Pancreas (tissue), 10 donors: ENCODE measurements at regions not wholly inside any gene's neighbourhood (a gene's known extent, or its start where the extent isn't known, plus 50 kb on each side); places are given as distances from the start of the nearest gene placed in this dataset.

Experiments used
- ATAC-seq, 4 donors: fragments of 200-7000 bp; cut with Tn5 transposase; one replicate each; pipeline versions ENCODE4 v1.8.0 to v1.9.1; 2020; ENCODE audit warnings: mild to moderate bottlenecking in 4 of 4, moderate library complexity in 4 of 4
- DNase-seq, 6 donors: peaks; one replicate each; pipeline ENCODE4 v3.0.0-alpha.2; 2020
- FAIRE-seq: peaks from 2 replicates; lab custom pipeline; 2012; peaks lifted over from hg19 to GRCh38; lab: Jason Lieb, UNC
- H3K27ac ChIP-seq, 4 donors: fragments of 200-600 bp; sonication (generic); 1 replicate in 3 of 4; 2 replicates in 1 of 4; pipeline versions ENCODE4 v1.5.0 to v1.8.0; 2020
- H3K27me3 ChIP-seq, 4 donors: fragments of 200-600 bp; one replicate each; pipeline ENCODE4 v1.8.0; 2021
- H3K36me3 ChIP-seq, 3 donors: fragments of 200-600 bp; sonication (generic) in 1 of 3; one replicate each; pipeline versions ENCODE4 v1.5.0 to v1.8.0; 2020 to 2021
- H3K4me1 ChIP-seq, 3 donors: fragments of 200-600 bp; one replicate each; pipeline ENCODE4 v1.8.0; 2021
- H3K4me3 ChIP-seq, 4 donors: fragments of 200-600 bp; sonication (generic) in 2 of 4; one replicate each; pipeline versions ENCODE4 v1.5.0 to v1.8.0; 2020 to 2021
- H3K9me3 ChIP-seq, 4 donors: fragments of 200-600 bp; one replicate each; pipeline ENCODE4 v1.8.0; 2021
- WGBS, 2 donors: extraction: QIAGEN DNeasy Blood & Tissue Kit; methylation state at CpG; one replicate each; pipeline ENCODE4 v1.1.7; 2013; 5-methylcytosine and 5-hydroxymethylcytosine counted together
- intact Hi-C, 3 donors: fragments of 100-400 bp; cut with DNase I; formaldehyde crosslinking; loops; one replicate each; pipeline versions ENCODE4 v1.11.1 to v1.14.2; 2022
- TF ChIP-seq, protein P1 (sequence below), 4 donors: fragments of 200-600 bp; sonication (generic) in 3 of 4; IDR thresholded peaks; one replicate each; pipeline versions ENCODE4 v1.5.0 to v1.8.0; 2021; ENCODE audit warnings: antibody characterized with exemption in 4 of 4
- donor health status: healthy with polysubstance abuse.
- donor health status: DM: no; HTN: no; CAD: no; lungs with moderate emphysema.
- donor health status: DM: no; HTN: no; CAD: no.
- donor health status: control.
- donor health status: control.
- donor health status: Bipolar disorder and iron deficiency.
- donor health status: DM: yes; HTN: yes; CAD: no.
- donor health status: DM: no; HTN: no; CAD: no.
- donor health status: DM: no; HTN: no; CAD: no.
- donor health status: DM: yes; HTN: yes; CAD: no.

GRCh38 chr15:46304321-46304720 lies 669.5 kb downstream of the SQOR start:
- H3K27ac ChIP-seq: no peak overlapping the region
- no peak for DNase-seq
- no peaks in the 10 kb centered on the region for H3K27me3 ChIP-seq
- no peaks in the 10 kb centered on the region for H3K4me1 ChIP-seq
- FAIRE-seq: no peak
- H3K9me3 ChIP-seq: no peaks in the 10 kb centered on the region
- TF ChIP-seq, protein P1, sequence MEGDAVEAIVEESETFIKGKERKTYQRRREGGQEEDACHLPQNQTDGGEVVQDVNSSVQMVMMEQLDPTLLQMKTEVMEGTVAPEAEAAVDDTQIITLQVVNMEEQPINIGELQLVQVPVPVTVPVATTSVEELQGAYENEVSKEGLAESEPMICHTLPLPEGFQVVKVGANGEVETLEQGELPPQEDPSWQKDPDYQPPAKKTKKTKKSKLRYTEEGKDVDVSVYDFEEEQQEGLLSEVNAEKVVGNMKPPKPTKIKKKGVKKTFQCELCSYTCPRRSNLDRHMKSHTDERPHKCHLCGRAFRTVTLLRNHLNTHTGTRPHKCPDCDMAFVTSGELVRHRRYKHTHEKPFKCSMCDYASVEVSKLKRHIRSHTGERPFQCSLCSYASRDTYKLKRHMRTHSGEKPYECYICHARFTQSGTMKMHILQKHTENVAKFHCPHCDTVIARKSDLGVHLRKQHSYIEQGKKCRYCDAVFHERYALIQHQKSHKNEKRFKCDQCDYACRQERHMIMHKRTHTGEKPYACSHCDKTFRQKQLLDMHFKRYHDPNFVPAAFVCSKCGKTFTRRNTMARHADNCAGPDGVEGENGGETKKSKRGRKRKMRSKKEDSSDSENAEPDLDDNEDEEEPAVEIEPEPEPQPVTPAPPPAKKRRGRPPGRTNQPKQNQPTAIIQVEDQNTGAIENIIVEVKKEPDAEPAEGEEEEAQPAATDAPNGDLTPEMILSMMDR (IDR thresholded peaks at IDR 0.05): no peak
- no peak overlapping the region for H3K4me3 ChIP-seq
- WGBS, 2 donors: 85% methylated on average over 4 of the region's 4 CpGs
- intact Hi-C loops: no loop called here
- ATAC-seq: no peak
- no peaks in the 10 kb centered on the region for H3K36me3 ChIP-seq

DNA sequence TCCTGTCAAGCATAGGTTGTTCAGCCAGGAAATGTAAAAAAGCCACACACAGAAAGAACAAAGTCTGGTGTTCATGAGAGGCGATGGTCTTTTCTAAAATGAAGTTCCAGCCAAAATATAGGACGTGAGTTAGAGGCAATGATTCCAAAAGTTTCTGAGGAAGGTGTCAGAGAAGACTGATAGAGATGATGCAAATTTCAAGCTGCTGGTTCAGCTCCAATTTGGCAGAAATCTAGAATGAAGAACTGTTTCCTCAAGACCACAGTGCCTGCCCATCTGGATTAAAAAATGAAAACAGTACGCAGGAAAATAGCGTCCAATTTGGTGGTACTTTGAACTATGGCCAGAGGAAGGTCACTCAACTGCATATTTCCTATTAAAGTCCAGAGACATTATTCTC lies 672.9 kb downstream of the SQOR start:
- no peak for FAIRE-seq
- no peak overlapping the region for H3K4me3 ChIP-seq
- H3K27ac ChIP-seq: no peak overlapping the region
- H3K4me1 ChIP-seq: no peaks in the 10 kb centered on the region
- intact Hi-C loops: no loop called here
- no peak for ATAC-seq
- no peaks in the 10 kb centered on the region for H3K9me3 ChIP-seq
- TF ChIP-seq, protein P1 (IDR thresholded peaks at IDR 0.05): no peak
- 60 to 62% methylated on average over 4 of the region's 4 CpGs for WGBS, 2 donors
- H3K27me3 ChIP-seq: no peaks in the 10 kb centered on the region
- no peak for DNase-seq
- H3K36me3 ChIP-seq: no peaks in the 10 kb centered on the region

DNA sequence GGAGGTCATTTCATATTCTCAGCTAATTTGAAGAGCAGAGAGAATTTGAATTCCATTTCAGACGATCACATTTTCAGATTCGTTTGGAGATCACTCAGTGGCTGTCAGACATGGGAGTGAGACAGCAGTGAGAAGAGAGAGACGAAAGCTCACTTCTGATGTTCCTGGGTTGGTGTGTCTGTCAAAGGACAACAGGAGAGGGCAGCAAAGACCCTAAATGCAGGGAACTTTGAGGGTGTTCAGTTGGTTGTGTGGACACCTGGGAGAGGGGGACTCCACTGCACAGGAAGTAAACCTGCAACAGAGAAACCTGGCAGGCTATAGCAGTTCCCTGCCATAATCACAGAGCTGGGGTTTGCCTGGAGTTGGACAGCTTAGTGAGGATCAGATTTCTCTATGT lies 675.1 kb downstream of the SQOR start:
- FAIRE-seq (no peak), DNase-seq (no peak), ATAC-seq (no peak)
- no peaks in the 10 kb centered on the region for H3K36me3 ChIP-seq
- no peak overlapping the region for H3K4me3 ChIP-seq
- TF ChIP-seq, protein P1 (IDR thresholded peaks at IDR 0.05): no peak
- no peaks in the 10 kb centered on the region for H3K9me3 ChIP-seq
- H3K27ac ChIP-seq: no peak overlapping the region
- WGBS, 2 donors: 60 to 66% methylated on average over 3 of the region's 3 CpGs
- H3K27me3 ChIP-seq: no peaks in the 10 kb centered on the region
- peaks cover 0 to under 1% (median 0%) of the 10 kb centered on the region in 3 donors for H3K4me1 ChIP-seq
- intact Hi-C loops: no loop called here

DNA sequence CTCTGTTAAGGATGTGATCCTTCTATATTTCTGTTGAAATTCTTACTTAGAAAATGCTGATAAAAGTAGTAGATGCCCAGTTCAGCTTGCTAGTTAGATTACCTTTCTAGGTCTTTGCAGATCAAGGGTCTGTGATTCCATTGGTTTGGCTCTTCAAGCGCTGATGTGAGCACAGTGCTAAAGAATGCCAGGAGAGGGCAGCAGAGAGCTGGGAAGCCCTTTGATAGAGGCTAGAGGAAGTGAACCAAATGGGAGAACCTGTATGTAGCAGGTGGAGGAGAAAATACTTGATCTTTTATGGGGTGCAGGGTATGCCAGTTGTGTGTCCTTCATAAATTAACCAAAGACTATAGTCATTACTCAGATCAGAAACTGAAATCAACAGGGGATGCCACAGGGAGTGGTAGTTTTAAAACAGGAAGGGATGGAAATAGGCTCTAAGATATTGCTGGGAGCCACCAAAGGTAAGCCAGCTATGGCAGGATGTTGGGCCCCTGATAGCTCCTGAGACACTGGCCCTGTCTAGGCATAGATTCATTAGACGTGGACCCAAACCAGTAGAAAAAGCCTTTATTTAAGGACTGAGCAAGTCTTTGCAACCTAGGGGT lies 677.4 kb downstream of the SQOR start:
- no peaks in the 10 kb centered on the region for H3K9me3 ChIP-seq
- no peaks in the 10 kb centered on the region for H3K27me3 ChIP-seq
- no peaks in the 10 kb centered on the region for H3K36me3 ChIP-seq
- no peak overlapping the region for H3K4me3 ChIP-seq
- FAIRE-seq: peak; percentile 84
- intact Hi-C loops: no loop called here
- peaks cover 0 to 5% (median 3%) of the 10 kb centered on the region in 3 donors for H3K4me1 ChIP-seq
- ATAC-seq: peak; percentile 91 to 99 (median 96)
- peak; percentile 51 to 80 (median 70) for DNase-seq
- H3K27ac ChIP-seq: no peak overlapping the region
- 12 to 17% methylated on average over 2 of the region's 2 CpGs for WGBS, 2 donors
- TF ChIP-seq, protein P1 (IDR thresholded peaks at IDR 0.05): peak; percentile 80 to 91 (median 83)

DNA sequence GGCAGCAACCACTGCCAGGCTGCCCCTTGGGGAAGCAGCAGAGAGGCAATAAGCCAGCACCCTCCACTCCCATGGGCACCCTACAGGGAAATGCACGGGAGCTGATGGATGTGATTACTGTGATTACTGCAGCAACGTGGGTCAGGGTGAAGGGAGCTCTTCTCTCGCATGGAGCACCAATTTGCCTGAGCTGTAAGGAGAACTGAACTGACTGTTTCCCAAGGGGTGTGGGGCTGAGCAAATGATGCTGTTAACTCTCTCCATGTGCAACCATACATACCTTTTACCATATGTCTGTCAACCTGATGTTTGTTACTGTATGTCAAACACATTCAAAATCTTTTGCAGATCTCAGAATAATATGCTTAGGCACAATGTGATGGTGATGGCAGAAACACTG lies 680.6 kb downstream of the SQOR start:
- DNase-seq (no peak), ATAC-seq (peak in 1 of 4 donors; percentile 10), FAIRE-seq (no peak)
- H3K9me3 ChIP-seq: no peaks in the 10 kb centered on the region
- intact Hi-C loops: no loop called here
- WGBS, 2 donors: 19% methylated on average over 3 of the region's 3 CpGs
- H3K27ac ChIP-seq: no peak overlapping the region
- no peaks in the 10 kb centered on the region for H3K36me3 ChIP-seq
- H3K27me3 ChIP-seq: no peaks in the 10 kb centered on the region
- H3K4me1 ChIP-seq: peaks cover 0 to 5% (median 3%) of the 10 kb centered on the region in 3 donors
- no peak overlapping the region for H3K4me3 ChIP-seq
- TF ChIP-seq, protein P1 (IDR thresholded peaks at IDR 0.05): no peak
